Smooth muscle cell (in vitro differentiated cells): ENCODE measurements at regions not wholly inside any gene's neighbourhood (a gene's known extent, or its start where the extent isn't known, plus 50 kb on each side); places are given as distances from the start of the nearest gene placed in this dataset.
"Not testable (repeated sequence)": the region's sequence is repeated elsewhere in the genome, so short reads cannot be mapped to it uniquely, and the experiment has no call there.

Experiments
- DNase-seq: peaks from one replicate; lab custom pipeline; 2025; ENCODE audit not compliant: unreplicated experiment; lab: John Stamatoyannopoulos, UW
- H2AFZ ChIP-seq: fragments of 200-600 bp; sonication (generic); 2 replicates; pipeline ENCODE4 v1.6.0; 2016; ENCODE audit warnings: antibody characterized with exemption, low read depth, mild to moderate bottlenecking
- H3F3A ChIP-seq: fragments of 200-600 bp; sonication (generic); 2 replicates; pipeline ENCODE4 v1.6.0; 2017; ENCODE audit warnings: antibody characterized with exemption, low read depth
- H3K27ac ChIP-seq: fragments of 200-600 bp; sonication (generic); 2 replicates; pipeline ENCODE4 v1.5.1; 2016; ENCODE audit warnings: low read depth, mild to moderate bottlenecking
- H3K27me3 ChIP-seq: fragments of 200-600 bp; sonication (generic); 2 replicates; pipeline ENCODE4 v1.6.1; 2016; ENCODE audit warnings: low read depth, mild to moderate bottlenecking
- H3K36me3 ChIP-seq: fragments of 200-600 bp; sonication (generic); 2 replicates; pipeline ENCODE4 v1.5.1; 2016; ENCODE audit warnings: low read depth
- H3K4me1 ChIP-seq: fragments of 200-600 bp; sonication (generic); 2 replicates; pipeline ENCODE4 v1.5.1; 2016; ENCODE audit warnings: low read depth
- H3K4me2 ChIP-seq: fragments of 200-600 bp; sonication (generic); 2 replicates; pipeline ENCODE4 v1.6.0; 2016; ENCODE audit warnings: mild to moderate bottlenecking
- H3K4me3 ChIP-seq: fragments of 200-600 bp; sonication (generic); 2 replicates; pipeline ENCODE4 v1.5.1; 2016; ENCODE audit warnings: mild to moderate bottlenecking
- H3K79me2 ChIP-seq: fragments of 200-600 bp; sonication (generic); 2 replicates; pipeline ENCODE4 v1.6.0; 2016; ENCODE audit warnings: low read depth, mild to moderate bottlenecking
- H3K9ac ChIP-seq: fragments of 200-600 bp; sonication (generic); 2 replicates; pipeline ENCODE4 v1.6.0; 2016; ENCODE audit warnings: low read depth
- H3K9me3 ChIP-seq: fragments of 200-600 bp; sonication (generic); replicated peaks from 2 replicates; pipeline ENCODE4 v1.5.1; 2016; ENCODE audit warnings: low read depth
- H4K20me1 ChIP-seq: fragments of 200-600 bp; sonication (generic); 2 replicates; pipeline ENCODE4 v1.6.0; 2016; ENCODE audit warnings: low read depth
- WGBS: methylation state at CpG from one replicate; pipeline ENCODE4 v1.1.7; 2016; ENCODE audit warnings: low lambda C conversion rate; 5-methylcytosine and 5-hydroxymethylcytosine counted together
- TF ChIP-seq, protein P1 (sequence below): fragments of 200-600 bp; sonication (generic); IDR thresholded peaks from 2 replicates; pipeline ENCODE4 v1.5.1; 2017; ENCODE audit warnings: borderline replicate concordance, mild to moderate bottlenecking, antibody characterized with exemption; ENCODE audit not compliant: insufficient read depth, poor library complexity, severe bottlenecking

DNA sequence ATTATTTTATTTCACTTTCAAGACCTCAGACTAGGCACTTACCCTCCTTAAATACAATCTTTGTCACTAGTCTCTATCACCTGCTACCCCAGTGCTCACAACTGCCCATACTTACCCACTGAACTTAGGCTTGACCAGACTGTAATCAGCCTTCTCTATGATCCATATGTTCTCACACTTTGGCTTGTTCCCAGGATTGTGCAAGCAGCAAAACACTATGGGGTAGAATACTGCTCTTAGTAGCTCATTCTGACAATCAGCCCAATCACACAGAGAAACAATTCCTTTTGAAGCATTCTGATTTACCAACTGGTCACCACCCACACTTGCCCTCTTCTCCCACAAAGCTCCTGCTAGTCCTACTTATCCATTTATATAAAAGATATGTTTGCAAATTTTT lies 878.3 kb downstream of the FSTL5 start:
- Histone ChIP-seq H3K4me1 (no peaks in the 10 kb centered on the region), H3K27me3 (no peaks in the 10 kb centered on the region), H3K4me3 (no peak overlapping the region), H3K4me2 (no peak overlapping the region), H3K9me3 (no peaks in the 10 kb centered on the region), H2AFZ (no peak overlapping the region), H3K36me3 (no peaks in the 10 kb centered on the region), H3K79me2 (no peaks in the 10 kb centered on the region), H4K20me1 (no peaks in the 10 kb centered on the region), H3K27ac (no peak overlapping the region), H3K9ac (no peak overlapping the region), H3F3A (no peaks in the 10 kb centered on the region)
- DNase-seq = no peak
- TF ChIP-seq, protein P1, sequence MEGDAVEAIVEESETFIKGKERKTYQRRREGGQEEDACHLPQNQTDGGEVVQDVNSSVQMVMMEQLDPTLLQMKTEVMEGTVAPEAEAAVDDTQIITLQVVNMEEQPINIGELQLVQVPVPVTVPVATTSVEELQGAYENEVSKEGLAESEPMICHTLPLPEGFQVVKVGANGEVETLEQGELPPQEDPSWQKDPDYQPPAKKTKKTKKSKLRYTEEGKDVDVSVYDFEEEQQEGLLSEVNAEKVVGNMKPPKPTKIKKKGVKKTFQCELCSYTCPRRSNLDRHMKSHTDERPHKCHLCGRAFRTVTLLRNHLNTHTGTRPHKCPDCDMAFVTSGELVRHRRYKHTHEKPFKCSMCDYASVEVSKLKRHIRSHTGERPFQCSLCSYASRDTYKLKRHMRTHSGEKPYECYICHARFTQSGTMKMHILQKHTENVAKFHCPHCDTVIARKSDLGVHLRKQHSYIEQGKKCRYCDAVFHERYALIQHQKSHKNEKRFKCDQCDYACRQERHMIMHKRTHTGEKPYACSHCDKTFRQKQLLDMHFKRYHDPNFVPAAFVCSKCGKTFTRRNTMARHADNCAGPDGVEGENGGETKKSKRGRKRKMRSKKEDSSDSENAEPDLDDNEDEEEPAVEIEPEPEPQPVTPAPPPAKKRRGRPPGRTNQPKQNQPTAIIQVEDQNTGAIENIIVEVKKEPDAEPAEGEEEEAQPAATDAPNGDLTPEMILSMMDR = no peak

DNA sequence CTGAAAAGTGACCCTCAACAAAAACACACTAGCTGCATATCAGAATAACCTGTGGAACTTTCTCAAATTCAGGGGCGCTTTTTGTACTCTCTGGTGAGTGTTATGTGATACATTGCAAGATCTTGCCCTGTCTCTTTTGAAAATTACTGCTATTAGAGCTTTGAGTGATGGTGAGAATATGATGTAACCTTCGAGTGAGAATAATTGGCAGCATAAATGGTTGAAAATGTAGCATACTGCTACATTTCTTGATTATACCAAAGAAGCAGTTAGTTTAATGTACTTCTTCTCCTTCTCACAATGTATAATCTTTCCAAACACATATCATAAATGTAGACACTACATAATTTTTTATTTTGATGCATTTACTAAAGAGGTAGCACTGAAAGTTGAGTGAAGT lies 882.9 kb downstream of the FSTL5 start:
- H3K36me3 ChIP-seq = no peaks in the 10 kb centered on the region
- H3K4me2 ChIP-seq = no peak overlapping the region
- H3K4me3 ChIP-seq = no peak overlapping the region
- no peaks in the 10 kb centered on the region for H3K27me3 ChIP-seq
- H4K20me1 ChIP-seq = no peaks in the 10 kb centered on the region
- no peaks in the 10 kb centered on the region for H3K9me3 ChIP-seq
- DNase-seq = no peak
- no peaks in the 10 kb centered on the region for H3F3A ChIP-seq
- 84% methylated on average over 2 of the region's 2 CpGs for WGBS
- no peak overlapping the region for H3K27ac ChIP-seq
- H3K79me2 ChIP-seq = no peaks in the 10 kb centered on the region
- no peak overlapping the region for H3K9ac ChIP-seq
- no peaks in the 10 kb centered on the region for H3K4me1 ChIP-seq
- TF ChIP-seq, protein P1 = no peak
- H2AFZ ChIP-seq = no peak overlapping the region

DNA sequence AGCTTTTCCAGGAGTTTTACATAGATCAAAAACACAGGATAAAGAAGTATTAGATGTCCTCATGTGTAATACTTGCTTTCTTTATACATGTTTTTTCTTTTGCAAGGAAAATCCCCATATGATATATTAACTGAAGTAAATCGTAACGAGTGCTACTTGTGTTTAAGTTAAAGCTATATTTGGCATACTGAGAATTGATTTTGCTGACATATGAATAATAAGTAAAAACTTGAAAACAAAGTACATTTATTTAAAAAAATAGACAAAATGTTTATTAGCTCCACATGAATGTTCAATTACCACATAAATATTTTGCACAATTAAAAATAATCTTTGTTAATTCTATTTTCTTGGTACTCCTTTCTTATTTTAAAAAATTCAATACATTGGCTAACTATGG lies 884.7 kb downstream of the FSTL5 start:
- no peaks in the 10 kb centered on the region for H3K36me3 ChIP-seq
- H3K27me3 ChIP-seq = no peaks in the 10 kb centered on the region
- H3K79me2 ChIP-seq = no peaks in the 10 kb centered on the region
- no peak for DNase-seq
- H3F3A ChIP-seq = no peaks in the 10 kb centered on the region
- H3K4me1 ChIP-seq = no peaks in the 10 kb centered on the region
- H3K9ac ChIP-seq = no peak overlapping the region
- no peak overlapping the region for H3K4me2 ChIP-seq
- H2AFZ ChIP-seq = no peak overlapping the region
- WGBS = 90% methylated on average over 2 of the region's 2 CpGs
- no peaks in the 10 kb centered on the region for H4K20me1 ChIP-seq
- TF ChIP-seq, protein P1 = no peak
- no peaks in the 10 kb centered on the region for H3K9me3 ChIP-seq
- no peak overlapping the region for H3K4me3 ChIP-seq
- H3K27ac ChIP-seq = no peak overlapping the region

DNA sequence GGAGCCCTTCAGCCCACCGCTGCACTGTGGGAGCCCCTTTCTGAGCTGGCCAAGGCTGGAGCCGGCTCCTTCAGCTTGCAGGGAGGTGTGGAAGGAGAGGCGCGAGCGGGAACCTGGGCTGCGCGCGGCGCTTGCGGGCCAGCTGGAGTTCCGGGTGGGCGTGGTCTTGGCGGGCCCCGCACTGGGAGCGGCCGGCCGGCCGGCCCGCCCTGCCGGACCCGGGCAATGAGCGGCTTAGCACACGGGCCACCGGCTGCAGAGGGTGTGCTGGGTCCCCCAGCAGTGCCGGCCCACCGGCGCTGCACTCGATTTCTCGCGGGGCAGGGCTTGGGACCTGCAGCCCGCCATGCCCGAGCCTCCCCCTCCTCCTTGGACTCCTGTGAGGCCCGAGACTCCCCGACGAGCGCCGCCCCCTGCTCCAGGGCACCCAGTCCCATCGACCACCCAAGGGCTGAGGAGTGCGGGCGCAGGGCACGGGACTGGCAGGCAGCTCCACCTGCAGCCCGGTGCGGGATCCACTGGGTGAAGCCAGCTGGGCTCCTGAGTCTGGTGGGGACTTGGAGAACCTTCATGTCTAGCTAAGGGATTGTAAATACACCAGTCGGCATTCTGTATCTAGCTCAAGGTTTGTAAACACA lies 886.5 kb downstream of the FSTL5 start:
- 99% methylated on average over 37 of the region's 44 CpGs for WGBS
- not testable (repeated sequence) for H4K20me1 ChIP-seq, H3K4me3 ChIP-seq, H3K4me2 ChIP-seq, H3K79me2 ChIP-seq, H3K36me3 ChIP-seq, H3K27ac ChIP-seq, H3K27me3 ChIP-seq, H2AFZ ChIP-seq, H3K9ac ChIP-seq, H3F3A ChIP-seq, H3K4me1 ChIP-seq, H3K9me3 ChIP-seq, DNase-seq
